Endothelial cell of umbilical vein (primary cell): ENCODE measurements at regions not wholly inside any gene's neighbourhood (a gene's known extent, or its start where the extent isn't known, plus 50 kb on each side); places are given as distances from the start of the nearest gene placed in this dataset.

ENCODE experiments used
- BruUV-seq: library from RNA; stranded (reverse); fragments of 400-500 nt; replicated peaks from 2 replicates; lab custom pipeline; 2021; lab: Mats Ljungman, UMichigan
- CTCF ChIA-PET: fragments of 300-600, 350-600 bp; sonication (Branson Sonifier 250); formaldehyde crosslinking; loops from one replicate; lab custom pipeline; 2021; ENCODE audit warnings: antibody characterized with exemption, inconsistent platforms; lab: Charles Lee
- POLR2A ChIA-PET: fragments of 300-600, 350-600 bp; sonication (Branson Sonifier 250); formaldehyde crosslinking; loops from one replicate; lab custom pipeline; 2021; ENCODE audit warnings: antibody characterized with exemption, inconsistent platforms; lab: Charles Lee
- DNase-seq: peaks from one replicate; pipeline ENCODE4 v3.0.0-alpha.2; 2011; ENCODE audit warnings: low read depth, low spot score
- FAIRE-seq: peaks from 2 replicates; lab custom pipeline; 2011; peaks lifted over from hg19 to GRCh38; lab: Jason Lieb, UNC
- H2AFZ ChIP-seq: 2 replicates; pipeline ENCODE4 v1.6.0; 2012; ENCODE audit warnings: low read depth, low read length, control low read depth, inconsistent platforms
- H3K27ac ChIP-seq: 2 replicates; pipeline ENCODE4 v1.5.1; 2011; ENCODE audit warnings: low read depth, mild to moderate bottlenecking, control low read depth, low read length, moderate library complexity; ENCODE audit not compliant: insufficient read depth
- H3K27me3 ChIP-seq, 2 experiments: 2 replicates each; pipeline versions ENCODE4 v1.6.0 to v1.6.1; 2011; ENCODE audit warnings: low read length in 2 of 2, mixed read lengths in 1 of 2; ENCODE audit not compliant: control insufficient read depth in 2 of 2, insufficient read depth in 2 of 2
- H3K36me3 ChIP-seq, 2 experiments: 2 replicates in 1 of 2; 3 replicates in 1 of 2; pipeline ENCODE4 v1.5.1; 2011; ENCODE audit warnings: low read length in 2 of 2, mild to moderate bottlenecking in 1 of 2, moderate library complexity in 1 of 2; ENCODE audit not compliant: control insufficient read depth in 2 of 2, insufficient read depth in 2 of 2; ENCODE audit errors: extremely low read depth in 1 of 2
- H3K4me1 ChIP-seq: 3 replicates; pipeline ENCODE4 v1.5.1; 2011; ENCODE audit warnings: mild to moderate bottlenecking, low read length; ENCODE audit not compliant: control insufficient read depth, insufficient read depth; ENCODE audit errors: extremely low read depth
- H3K4me2 ChIP-seq: 2 replicates; pipeline ENCODE4 v1.6.1; 2011; ENCODE audit warnings: low read length, control low read depth, mixed read lengths; ENCODE audit not compliant: insufficient read depth
- H3K4me3 ChIP-seq, 3 experiments: fragments of 200-600 bp in 1 of 3; sonication (generic), shearing (Covaris generic) in 1 of 3; replicated peaks in 1 of 3; 2 replicates each; pipeline ENCODE4 v1.5.1; 2011 to 2016; ENCODE audit warnings: control low read depth in 3 of 3, low read length in 3 of 3, mild to moderate bottlenecking in 2 of 3, inconsistent platforms in 1 of 3, low read depth in 1 of 3, moderate library complexity in 1 of 3; ENCODE audit not compliant: insufficient read depth in 1 of 3
- H3K79me2 ChIP-seq: 2 replicates; pipeline ENCODE4 v1.6.0; 2012; ENCODE audit warnings: low read length, inconsistent platforms; ENCODE audit not compliant: control insufficient read depth, insufficient read depth
- H3K9ac ChIP-seq: replicated peaks from 2 replicates; pipeline ENCODE3; 2011; ENCODE audit warnings: low read length, control low read depth; ENCODE audit not compliant: insufficient read depth; ENCODE audit errors: extremely low read depth
- H3K9me1 ChIP-seq: replicated peaks from 3 replicates; pipeline ENCODE4 v1.6.0; 2011; ENCODE audit warnings: mild to moderate bottlenecking, low read length; ENCODE audit not compliant: control insufficient read depth, insufficient read depth; ENCODE audit errors: extremely low read depth
- H3K9me3 ChIP-seq: replicated peaks from 2 replicates; pipeline ENCODE4 v1.5.1; 2012; ENCODE audit warnings: low read length, inconsistent platforms; ENCODE audit not compliant: control insufficient read depth, insufficient read depth
- H4K20me1 ChIP-seq: replicated peaks from 2 replicates; pipeline ENCODE3; 2011; ENCODE audit warnings: mild to moderate bottlenecking, low read length; ENCODE audit not compliant: control insufficient read depth, insufficient read depth; ENCODE audit errors: extremely low read depth
- EZH2 ChIP-seq: IDR thresholded peaks from 2 replicates; pipeline ENCODE4 v1.6.1; 2012; ENCODE audit warnings: borderline replicate concordance, low read depth, mild to moderate bottlenecking, moderate library complexity, low read length, inconsistent platforms; ENCODE audit not compliant: severe bottlenecking
- FOS ChIP-seq: IDR thresholded peaks from 2 replicates; pipeline ENCODE4 v1.6.1; 2011; ENCODE audit warnings: mild to moderate bottlenecking, low read length, moderate library complexity, borderline replicate concordance; ENCODE audit not compliant: insufficient read depth
- GATA2 ChIP-seq: IDR thresholded peaks from 2 replicates; pipeline ENCODE4 v1.7.0; 2011; ENCODE audit warnings: low read depth, mild to moderate bottlenecking, moderate library complexity, mixed read lengths, low read length; ENCODE audit not compliant: insufficient read length, insufficient read depth
- JUN ChIP-seq: IDR thresholded peaks from 2 replicates; pipeline ENCODE4 v1.6.1; 2011; ENCODE audit warnings: borderline replicate concordance, low read depth; ENCODE audit not compliant: insufficient read length, insufficient read depth
- MYC ChIP-seq: IDR thresholded peaks from one replicate; pipeline ENCODE4 v1.6.1; 2011; ENCODE audit warnings: mild to moderate bottlenecking, low read depth, low read length
- POLR2A ChIP-seq: IDR thresholded peaks from 2 replicates; pipeline ENCODE4 v1.6.1; 2012; ENCODE audit warnings: low read depth, mild to moderate bottlenecking, control low read depth, low read length
- POLR2AphosphoS5 ChIP-seq: IDR thresholded peaks from 2 replicates; pipeline ENCODE4 v1.6.1; 2012; ENCODE audit warnings: low read depth, mild to moderate bottlenecking, control low read depth, low read length, moderate library complexity; ENCODE audit not compliant: insufficient read depth
- dilution Hi-C: fragments of 300-500 bp; cut with MboI; formaldehyde crosslinking; loops from one replicate; pipeline ENCODE4 v1.15.0; 2019; ENCODE audit warnings: low sequenced_read_pairs; ENCODE audit not compliant: extremely low pct_ligation_motif_present
- intact Hi-C: fragments of 100-400 bp; cut with micrococcal nuclease; formaldehyde crosslinking; loops from one replicate; pipeline ENCODE4 v1.10.0; 2022
- TF ChIP-seq, protein P1 (sequence below): IDR thresholded peaks from 2 replicates; pipeline ENCODE4 v1.6.1; 2011; ENCODE audit not compliant: insufficient read depth, insufficient read length
- TF ChIP-seq, protein P2 (sequence below), 2 donors: IDR thresholded peaks; 1 replicate in 1 of 2; 2 replicates in 1 of 2; pipeline ENCODE4 v1.5.1; 2011; ENCODE audit warnings: low read length in 2 of 2, mild to moderate bottlenecking in 2 of 2, moderate library complexity in 2 of 2, control low read depth in 1 of 2, inconsistent platforms in 1 of 2, low read depth in 1 of 2; ENCODE audit not compliant: insufficient read depth in 1 of 2; ENCODE audit errors: extremely low read depth in 1 of 2

DNA sequence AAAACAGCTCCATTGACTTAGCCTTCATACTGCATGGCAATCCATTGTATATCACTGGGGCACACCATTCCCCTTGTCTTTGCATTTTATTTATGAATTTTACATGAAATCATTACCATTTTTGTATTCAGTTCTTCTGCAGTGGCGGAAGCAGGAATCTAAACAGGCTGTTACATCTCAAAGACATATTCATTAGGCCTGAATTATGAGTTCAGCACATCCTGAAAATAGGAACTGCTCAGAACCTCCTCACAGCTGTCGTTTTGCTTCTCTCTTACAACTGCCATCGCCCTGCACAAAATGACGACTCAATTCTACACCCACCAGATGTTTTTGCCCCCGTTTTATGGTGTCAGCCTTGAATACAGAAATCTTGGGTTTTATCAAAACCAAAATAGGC, 474.4 kb upstream of the MAGEB18 start:
- Histone ChIP-seq H3K4me2 (no peak overlapping the region), H3K36me3 (no peaks in the 10 kb centered on the region), H3K9me3 (no peaks in the 10 kb centered on the region), H3K4me3 (no peak overlapping the region), H3K9me1 (no peaks in the 10 kb centered on the region), H3K27me3 (no peaks in the 10 kb centered on the region), H3K4me1 (no peaks in the 10 kb centered on the region), H2AFZ (no peak overlapping the region), H3K9ac (no peak overlapping the region), H3K27ac (no peak overlapping the region), H3K79me2 (no peaks in the 10 kb centered on the region), H4K20me1 (no peaks in the 10 kb centered on the region)
- ChIA-PET CTCF (no interaction called here), POLR2A (no interaction called here)
- DNase-seq (no peak), FAIRE-seq (no peak)
- intact Hi-C loops = no loop called here
- TF ChIP-seq POLR2AphosphoS5 (no peak), FOS (no peak), POLR2A (no peak), MYC (no peak), EZH2 (no peak), JUN (no peak), GATA2 (no peak)
- TF ChIP-seq, protein P1, sequence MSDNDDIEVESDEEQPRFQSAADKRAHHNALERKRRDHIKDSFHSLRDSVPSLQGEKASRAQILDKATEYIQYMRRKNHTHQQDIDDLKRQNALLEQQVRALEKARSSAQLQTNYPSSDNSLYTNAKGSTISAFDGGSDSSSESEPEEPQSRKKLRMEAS = no peak
- TF ChIP-seq, protein P2, sequence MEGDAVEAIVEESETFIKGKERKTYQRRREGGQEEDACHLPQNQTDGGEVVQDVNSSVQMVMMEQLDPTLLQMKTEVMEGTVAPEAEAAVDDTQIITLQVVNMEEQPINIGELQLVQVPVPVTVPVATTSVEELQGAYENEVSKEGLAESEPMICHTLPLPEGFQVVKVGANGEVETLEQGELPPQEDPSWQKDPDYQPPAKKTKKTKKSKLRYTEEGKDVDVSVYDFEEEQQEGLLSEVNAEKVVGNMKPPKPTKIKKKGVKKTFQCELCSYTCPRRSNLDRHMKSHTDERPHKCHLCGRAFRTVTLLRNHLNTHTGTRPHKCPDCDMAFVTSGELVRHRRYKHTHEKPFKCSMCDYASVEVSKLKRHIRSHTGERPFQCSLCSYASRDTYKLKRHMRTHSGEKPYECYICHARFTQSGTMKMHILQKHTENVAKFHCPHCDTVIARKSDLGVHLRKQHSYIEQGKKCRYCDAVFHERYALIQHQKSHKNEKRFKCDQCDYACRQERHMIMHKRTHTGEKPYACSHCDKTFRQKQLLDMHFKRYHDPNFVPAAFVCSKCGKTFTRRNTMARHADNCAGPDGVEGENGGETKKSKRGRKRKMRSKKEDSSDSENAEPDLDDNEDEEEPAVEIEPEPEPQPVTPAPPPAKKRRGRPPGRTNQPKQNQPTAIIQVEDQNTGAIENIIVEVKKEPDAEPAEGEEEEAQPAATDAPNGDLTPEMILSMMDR (IDR thresholded peaks at IDR 0.05; ENCODE audit: extremely low read depth in 1 of 2, insufficient read depth in 1 of 2, low read depth in 1 of 2, low read length in 2 of 2) = no peak
- no TSS peak for BruUV-seq
- dilution Hi-C loops = no loop called here
